SU-DHL-6 (cell line): ENCODE measurements at regions not wholly inside any gene's neighbourhood (a gene's known extent, or its start where the extent isn't known, plus 50 kb on each side); places are given as distances from the start of the nearest gene placed in this dataset.

ENCODE experiments used
- EZH2phosphoT487 ChIP-seq: fragments of 200-600 bp; sonication (generic), shearing (Covaris generic); conservative IDR thresholded peaks from 2 replicates; pipeline ENCODE4 v1.6.1; 2018; ENCODE audit warnings: mild to moderate bottlenecking, antibody characterized with exemption, low read length, moderate library complexity, mixed read lengths
- TF ChIP-seq, protein P1 (sequence below): fragments of 200-600 bp; sonication (generic); IDR thresholded peaks from one replicate; pipeline ENCODE4 v1.5.1; 2017; ENCODE audit warnings: antibody characterized with exemption, mild to moderate bottlenecking, low read length, moderate library complexity; ENCODE audit not compliant: insufficient read depth, poor library complexity, severe bottlenecking

DNA sequence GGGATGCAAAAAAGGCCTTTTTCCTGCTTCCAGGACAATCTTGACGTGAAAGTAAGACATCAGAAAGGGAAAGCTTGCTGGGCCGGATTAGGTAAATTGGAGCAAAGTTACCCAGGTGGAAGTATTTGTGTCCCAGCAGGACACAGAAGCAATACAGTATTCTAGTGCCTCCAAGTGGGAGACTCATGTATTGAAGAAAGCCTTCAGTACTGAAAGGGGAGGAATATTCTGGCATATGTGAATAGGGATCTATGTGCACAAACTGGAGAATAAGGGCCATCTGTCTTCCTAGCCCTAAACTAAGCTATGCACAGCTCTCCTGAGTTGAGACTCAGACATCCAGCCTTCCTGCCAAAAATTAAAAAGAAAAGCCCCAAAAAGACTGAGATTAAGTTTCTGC lies 327.3 kb upstream of the CDH8 start:
- TF ChIP-seq, protein P1, sequence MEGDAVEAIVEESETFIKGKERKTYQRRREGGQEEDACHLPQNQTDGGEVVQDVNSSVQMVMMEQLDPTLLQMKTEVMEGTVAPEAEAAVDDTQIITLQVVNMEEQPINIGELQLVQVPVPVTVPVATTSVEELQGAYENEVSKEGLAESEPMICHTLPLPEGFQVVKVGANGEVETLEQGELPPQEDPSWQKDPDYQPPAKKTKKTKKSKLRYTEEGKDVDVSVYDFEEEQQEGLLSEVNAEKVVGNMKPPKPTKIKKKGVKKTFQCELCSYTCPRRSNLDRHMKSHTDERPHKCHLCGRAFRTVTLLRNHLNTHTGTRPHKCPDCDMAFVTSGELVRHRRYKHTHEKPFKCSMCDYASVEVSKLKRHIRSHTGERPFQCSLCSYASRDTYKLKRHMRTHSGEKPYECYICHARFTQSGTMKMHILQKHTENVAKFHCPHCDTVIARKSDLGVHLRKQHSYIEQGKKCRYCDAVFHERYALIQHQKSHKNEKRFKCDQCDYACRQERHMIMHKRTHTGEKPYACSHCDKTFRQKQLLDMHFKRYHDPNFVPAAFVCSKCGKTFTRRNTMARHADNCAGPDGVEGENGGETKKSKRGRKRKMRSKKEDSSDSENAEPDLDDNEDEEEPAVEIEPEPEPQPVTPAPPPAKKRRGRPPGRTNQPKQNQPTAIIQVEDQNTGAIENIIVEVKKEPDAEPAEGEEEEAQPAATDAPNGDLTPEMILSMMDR = no peak
- TF ChIP-seq EZH2phosphoT487 = no peak
